CD4-positive, CD25-positive, alpha-beta regulatory T cell (primary cell): ENCODE measurements at regions not wholly inside any gene's neighbourhood (a gene's known extent, or its start where the extent isn't known, plus 50 kb on each side); places are given as distances from the start of the nearest gene placed in this dataset.

Experiments
- ATAC-seq, 2 donors: fragments of 150-1000 bp; cut with Tn5 transposase; one replicate each; pipeline ENCODE4 v1.10.0; 2021; ENCODE audit warnings: low read depth in 2 of 2, moderate number of reproducible peaks in 2 of 2, moderate library complexity in 1 of 2
- DNase-seq, 3 donors: peaks; one replicate each; pipeline versions ENCODE4 v3.0.0 to v3.0.0-alpha.2; 2012 to 2022; ENCODE audit warnings: mixed read lengths in 1 of 3
- H3K27ac ChIP-seq: one replicate; pipeline ENCODE4 v1.7.0; 2013; ENCODE audit warnings: mild to moderate bottlenecking, low read length; ENCODE audit not compliant: insufficient read depth, poor library complexity, severe bottlenecking
- H3K27me3 ChIP-seq: one replicate; pipeline ENCODE4 v1.7.0; 2013; ENCODE audit warnings: low read length; ENCODE audit not compliant: control insufficient read depth, insufficient read depth
- H3K36me3 ChIP-seq: one replicate; pipeline ENCODE4 v1.7.0; 2013; ENCODE audit warnings: mild to moderate bottlenecking, low read length, moderate library complexity; ENCODE audit not compliant: control insufficient read depth, insufficient read depth
- H3K4me1 ChIP-seq: 2 replicates; pipeline ENCODE4 v1.7.0; 2013; ENCODE audit warnings: mild to moderate bottlenecking, low read length; ENCODE audit not compliant: insufficient read depth, control insufficient read depth, poor library complexity, severe bottlenecking
- H3K4me3 ChIP-seq: one replicate; pipeline ENCODE4 v1.7.0; 2013; ENCODE audit warnings: low read depth, mild to moderate bottlenecking, low read length, moderate library complexity
- H3K9me3 ChIP-seq, 2 experiments: 1 replicate in 1 of 2; 2 replicates in 1 of 2; pipeline ENCODE4 v1.7.0; 2013; ENCODE audit warnings: low read length in 2 of 2, mild to moderate bottlenecking in 1 of 2, moderate library complexity in 1 of 2; ENCODE audit not compliant: control insufficient read depth in 2 of 2
- H3K27ac Mint-ChIP-seq, 3 donors: one replicate each; pipeline ENCODE4 v1.8.0; 2020 to 2022; ENCODE audit warnings: mild to moderate bottlenecking in 3 of 3, mixed read lengths in 3 of 3, moderate library complexity in 2 of 3
- H3K27me3 Mint-ChIP-seq: one replicate; pipeline ENCODE4 v1.8.0; 2022; ENCODE audit warnings: mild to moderate bottlenecking, mixed read lengths
- H3K36me3 Mint-ChIP-seq: one replicate; pipeline ENCODE4 v1.8.0; 2020; ENCODE audit warnings: mixed read lengths
- H3K4me1 Mint-ChIP-seq, 4 donors: one replicate each; pipeline ENCODE4 v1.8.0; 2020 to 2022; ENCODE audit warnings: mixed read lengths in 4 of 4, mild to moderate bottlenecking in 1 of 4
- H3K4me3 Mint-ChIP-seq, 4 donors: one replicate each; pipeline ENCODE4 v1.8.0; 2020 to 2022; ENCODE audit warnings: mild to moderate bottlenecking in 4 of 4, mixed read lengths in 4 of 4, moderate library complexity in 3 of 4
- H3K9me3 Mint-ChIP-seq, 7 donors: one replicate each; pipeline ENCODE4 v1.8.0; 2020 to 2022; ENCODE audit warnings: mixed read lengths in 7 of 7, mild to moderate bottlenecking in 3 of 7, moderate library complexity in 2 of 7

DNA sequence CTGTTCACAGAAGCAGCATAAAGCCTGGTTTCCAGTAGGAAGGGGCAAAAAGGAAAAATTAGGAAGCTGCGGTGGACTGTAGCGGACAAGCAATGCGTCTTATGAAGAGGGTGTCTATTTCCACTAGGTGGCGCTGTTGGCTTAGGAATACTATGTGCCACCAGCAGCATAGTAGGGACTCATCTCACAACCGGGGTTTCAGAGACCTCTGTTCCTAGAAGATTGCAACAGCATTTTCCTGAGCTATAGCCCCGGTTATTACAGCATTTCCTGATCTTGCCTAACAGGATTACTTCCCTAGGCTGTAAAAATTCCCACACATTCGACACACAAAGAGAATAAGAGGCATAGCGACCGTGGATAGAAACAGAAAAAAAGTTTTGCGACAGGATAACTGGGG lies 683.0 kb downstream of the TBL1XR1 start:
- Histone ChIP-seq H3K4me3 (no peak overlapping the region), H3K9me3 (peaks cover 6 to 50% of the 10 kb centered on the region in 2 experiments), H3K27ac (no peak overlapping the region), H3K4me1 (no peaks in the 10 kb centered on the region), H3K36me3 (no peaks in the 10 kb centered on the region), H3K27me3 (no peaks in the 10 kb centered on the region)
- DNase-seq (peak in 1 of 3 donors; percentile 12), ATAC-seq (no peak)
- Mint-ChIP-seq H3K27ac (no peak overlapping the region), H3K27me3 (no peaks in the 10 kb centered on the region), H3K36me3 (no peaks in the 10 kb centered on the region), H3K9me3 (peaks cover 0 to 53% (median 14%) of the 10 kb centered on the region in 7 donors), H3K4me1 (no peaks in the 10 kb centered on the region), H3K4me3 (no peak overlapping the region)

DNA sequence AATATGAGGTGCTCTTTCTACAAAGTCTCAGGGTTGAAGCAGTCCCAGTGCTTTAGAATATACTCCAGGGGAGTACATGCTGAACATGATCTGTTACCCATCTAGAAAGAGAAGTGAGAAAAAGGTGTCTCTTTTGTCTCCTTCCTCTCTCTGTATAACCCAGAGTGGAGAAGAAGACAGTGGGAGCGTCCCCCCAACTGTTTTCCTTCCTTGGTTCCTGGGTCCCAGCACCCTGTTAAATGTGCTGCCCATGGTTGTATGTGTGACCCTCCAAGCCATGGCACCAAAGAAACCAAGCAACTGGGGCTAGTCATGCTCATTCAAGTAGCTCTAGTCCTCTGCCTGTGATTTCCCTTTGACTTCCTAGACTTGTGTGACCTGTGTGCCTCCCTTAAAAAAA lies 683.7 kb downstream of the TBL1XR1 start:
- H3K4me1 ChIP-seq: no peaks in the 10 kb centered on the region
- H3K27me3 Mint-ChIP-seq: no peaks in the 10 kb centered on the region
- H3K4me1 Mint-ChIP-seq: no peaks in the 10 kb centered on the region
- H3K27ac ChIP-seq: no peak overlapping the region
- H3K36me3 ChIP-seq: no peaks in the 10 kb centered on the region
- H3K36me3 Mint-ChIP-seq: no peaks in the 10 kb centered on the region
- no peak overlapping the region for H3K4me3 ChIP-seq
- H3K27ac Mint-ChIP-seq: no peak overlapping the region
- no peak overlapping the region for H3K4me3 Mint-ChIP-seq
- DNase-seq (peak in 2 of 3 donors; percentile 5 to 9), ATAC-seq (no peak)
- H3K27me3 ChIP-seq: no peaks in the 10 kb centered on the region
- H3K9me3 ChIP-seq: peaks cover 6 to 50% of the 10 kb centered on the region in 2 experiments
- peaks cover 0 to 56% (median 14%) of the 10 kb centered on the region in 7 donors for H3K9me3 Mint-ChIP-seq

DNA sequence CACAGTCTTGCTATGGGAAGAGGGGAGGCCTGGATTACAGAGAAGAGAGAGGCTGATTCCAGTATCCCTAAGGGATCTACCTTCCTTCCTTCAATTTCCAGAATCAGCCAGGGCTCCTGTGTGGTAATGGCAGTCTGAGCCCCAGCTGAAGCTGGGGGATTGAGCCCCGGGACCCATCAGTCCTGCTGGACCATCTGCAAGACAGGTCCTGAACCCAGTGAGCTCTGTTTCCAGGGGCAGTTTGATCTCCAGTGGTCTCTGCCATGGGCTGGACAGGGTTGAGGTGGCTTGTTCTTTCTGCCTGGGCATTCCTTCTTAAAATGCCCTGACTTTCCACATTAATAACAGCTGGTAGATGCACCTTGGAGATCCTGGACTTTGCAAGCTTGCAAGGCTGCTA lies 685.2 kb downstream of the TBL1XR1 start:
- ATAC-seq: no peak
- no peak overlapping the region for H3K4me3 ChIP-seq
- DNase-seq: no peak
- H3K27me3 Mint-ChIP-seq: no peaks in the 10 kb centered on the region
- H3K27ac ChIP-seq: no peak overlapping the region
- H3K27ac Mint-ChIP-seq: no peak overlapping the region
- no peaks in the 10 kb centered on the region for H3K4me1 Mint-ChIP-seq
- H3K4me3 Mint-ChIP-seq: no peak overlapping the region
- H3K9me3 ChIP-seq: peaks cover 6 to 50% of the 10 kb centered on the region in 2 experiments
- no peaks in the 10 kb centered on the region for H3K36me3 ChIP-seq
- peaks cover 0 to 51% (median 14%) of the 10 kb centered on the region in 7 donors for H3K9me3 Mint-ChIP-seq
- H3K27me3 ChIP-seq: no peaks in the 10 kb centered on the region
- no peaks in the 10 kb centered on the region for H3K4me1 ChIP-seq
- no peaks in the 10 kb centered on the region for H3K36me3 Mint-ChIP-seq

DNA sequence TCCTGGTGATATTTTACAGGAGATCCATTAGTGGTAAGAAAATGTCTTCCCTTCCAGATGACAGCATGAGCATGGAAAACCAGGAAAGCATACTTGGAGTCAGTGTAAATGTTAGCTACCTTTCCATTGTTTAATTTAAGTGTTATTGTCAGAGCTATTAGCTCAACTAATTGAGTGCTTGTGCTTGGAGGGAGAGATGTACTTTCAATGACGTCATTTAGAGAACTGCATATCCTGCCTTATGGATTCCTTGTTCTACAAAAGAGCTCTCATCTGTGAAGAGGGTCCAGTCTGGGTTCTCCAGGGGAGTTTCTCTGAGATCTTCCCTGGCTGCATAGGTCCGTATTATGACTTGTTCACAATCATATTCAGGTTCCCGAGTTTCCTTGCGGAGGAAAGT lies 687.2 kb downstream of the TBL1XR1 start:
- peaks cover 6 to 42% of the 10 kb centered on the region in 2 experiments for H3K9me3 ChIP-seq
- Mint-ChIP-seq H3K4me3 (no peak overlapping the region), H3K9me3 (peaks cover 0 to 45% (median 12%) of the 10 kb centered on the region in 7 donors), H3K27me3 (no peaks in the 10 kb centered on the region), H3K36me3 (no peaks in the 10 kb centered on the region), H3K27ac (no peak overlapping the region), H3K4me1 (no peaks in the 10 kb centered on the region)
- no peak overlapping the region for H3K4me3 ChIP-seq
- ATAC-seq (no peak), DNase-seq (no peak)
- H3K27ac ChIP-seq: no peak overlapping the region
- no peaks in the 10 kb centered on the region for H3K4me1 ChIP-seq
- no peaks in the 10 kb centered on the region for H3K36me3 ChIP-seq
- no peaks in the 10 kb centered on the region for H3K27me3 ChIP-seq

DNA sequence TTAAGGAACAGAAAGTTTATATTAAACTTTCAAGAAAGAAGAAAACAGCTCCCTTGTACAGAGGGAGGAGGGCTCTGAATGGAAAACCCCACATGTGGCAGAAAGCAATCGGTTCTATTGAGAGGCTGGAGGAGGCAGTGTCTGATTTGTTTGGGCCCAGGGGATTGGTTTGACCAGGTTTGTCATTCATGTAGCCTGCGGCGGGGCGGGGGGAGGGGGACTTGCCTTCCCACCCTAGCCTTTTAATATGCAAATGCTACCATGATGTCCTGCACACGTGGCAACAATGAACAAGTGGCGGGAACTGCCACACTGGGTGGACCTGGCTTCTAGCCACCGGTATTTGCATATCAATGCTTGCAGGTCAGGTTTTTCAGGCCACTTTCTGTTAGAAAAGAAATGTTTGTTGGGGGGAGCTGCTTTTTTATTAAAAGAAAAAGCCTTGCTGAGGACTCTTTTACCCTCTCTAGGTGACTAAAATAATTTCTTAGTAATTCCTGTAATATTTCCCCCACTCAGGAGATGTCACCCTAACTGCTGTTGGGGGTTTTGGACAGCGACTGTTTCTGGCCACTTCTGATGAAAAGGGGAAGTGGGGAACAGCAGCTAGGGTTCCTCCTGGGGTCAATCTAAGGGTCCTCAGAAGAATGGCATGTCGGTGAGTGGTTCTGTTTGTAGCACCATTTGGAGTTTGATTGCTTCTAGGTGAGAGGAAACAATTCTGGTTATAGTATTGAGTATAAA lies 691.2 kb downstream of the TBL1XR1 start:
- Histone ChIP-seq H3K27ac (no peak overlapping the region), H3K4me1 (no peaks in the 10 kb centered on the region), H3K9me3 (peaks cover 0 to 3% of the 10 kb centered on the region in 2 experiments), H3K36me3 (no peaks in the 10 kb centered on the region), H3K27me3 (no peaks in the 10 kb centered on the region), H3K4me3 (no peak overlapping the region)
- no peak for DNase-seq
- H3K27ac Mint-ChIP-seq: no peak overlapping the region
- no peak overlapping the region for H3K4me3 Mint-ChIP-seq
- H3K9me3 Mint-ChIP-seq: peaks cover 0 to 13% (median 1%) of the 10 kb centered on the region in 7 donors
- no peaks in the 10 kb centered on the region for H3K36me3 Mint-ChIP-seq
- no peak for ATAC-seq
- H3K4me1 Mint-ChIP-seq: no peaks in the 10 kb centered on the region
- H3K27me3 Mint-ChIP-seq: no peaks in the 10 kb centered on the region

DNA sequence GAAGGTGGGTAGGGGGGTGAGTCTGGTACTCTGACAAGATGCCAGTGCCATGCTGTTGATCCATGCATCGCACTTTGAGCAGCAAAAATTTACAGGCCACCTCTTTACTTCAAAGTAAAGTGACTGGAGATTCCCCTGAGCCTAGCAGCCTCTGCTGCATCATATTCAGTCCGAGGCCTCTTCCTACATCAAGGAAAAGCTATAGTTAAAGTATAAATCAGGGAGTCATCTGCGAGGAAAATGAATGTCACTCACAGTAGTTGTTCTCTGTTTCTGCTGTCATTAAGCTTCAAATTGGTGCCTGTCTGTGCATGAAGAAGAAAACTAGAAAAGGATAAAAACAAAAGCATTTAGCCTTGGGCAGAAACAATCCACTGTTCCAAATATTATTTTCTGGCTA lies 706.2 kb downstream of the TBL1XR1 start:
- Histone ChIP-seq H3K4me3 (no peak overlapping the region), H3K4me1 (no peaks in the 10 kb centered on the region), H3K9me3 (no peaks in the 10 kb centered on the region), H3K36me3 (no peaks in the 10 kb centered on the region), H3K27me3 (no peaks in the 10 kb centered on the region), H3K27ac (no peak overlapping the region)
- no peak for DNase-seq
- Mint-ChIP-seq H3K4me3 (no peak overlapping the region), H3K27me3 (no peaks in the 10 kb centered on the region), H3K4me1 (no peaks in the 10 kb centered on the region), H3K27ac (no peak overlapping the region), H3K9me3 (peaks cover 0 to 5% (median 0%) of the 10 kb centered on the region in 7 donors), H3K36me3 (no peaks in the 10 kb centered on the region)
- ATAC-seq: no peak

DNA sequence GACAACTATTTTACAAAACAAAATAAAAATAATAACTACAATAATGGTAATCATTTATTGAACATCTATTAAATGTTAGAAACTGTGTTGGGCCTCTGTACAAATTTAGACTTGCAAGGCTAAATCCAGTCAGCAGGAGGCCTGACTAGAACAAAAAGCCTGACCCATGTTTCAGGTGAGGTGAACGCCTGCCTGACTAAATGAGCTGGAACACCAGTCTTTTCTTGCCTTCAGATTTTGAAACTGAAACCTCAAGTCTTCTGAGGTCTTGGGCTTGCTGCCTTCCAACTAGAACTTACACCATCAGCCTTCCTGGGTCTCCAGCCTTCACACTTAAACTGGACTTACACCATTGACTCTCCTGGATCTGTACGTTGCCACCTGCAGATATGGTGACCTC lies 706.9 kb downstream of the TBL1XR1 start:
- Mint-ChIP-seq H3K9me3 (peaks cover 0 to 5% (median 0%) of the 10 kb centered on the region in 7 donors), H3K27ac (no peak overlapping the region), H3K4me1 (no peaks in the 10 kb centered on the region), H3K27me3 (no peaks in the 10 kb centered on the region), H3K36me3 (no peaks in the 10 kb centered on the region), H3K4me3 (no peak overlapping the region)
- Histone ChIP-seq H3K9me3 (no peaks in the 10 kb centered on the region), H3K4me1 (no peaks in the 10 kb centered on the region), H3K4me3 (no peak overlapping the region), H3K27ac (no peak overlapping the region), H3K27me3 (no peaks in the 10 kb centered on the region), H3K36me3 (no peaks in the 10 kb centered on the region)
- DNase-seq (no peak), ATAC-seq (no peak)

DNA sequence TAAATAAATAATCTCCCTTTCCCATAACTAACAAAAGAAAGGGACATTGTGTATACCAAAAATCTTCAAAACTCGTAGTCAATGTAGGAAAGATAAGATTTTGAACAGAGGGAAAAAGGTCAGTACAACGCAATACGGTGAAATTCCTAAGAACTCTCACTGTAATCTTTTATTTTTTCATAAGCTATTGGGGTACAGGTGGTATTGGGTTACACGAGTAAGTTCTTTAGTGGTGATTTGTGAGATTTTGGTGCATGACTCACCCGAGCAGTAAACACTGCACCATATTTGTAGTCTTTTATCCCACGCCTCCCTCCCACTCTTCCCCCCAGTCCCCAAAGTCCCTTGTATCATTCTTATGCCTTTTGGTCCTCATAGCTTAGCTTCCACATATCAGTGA lies 718.0 kb downstream of the TBL1XR1 start:
- Mint-ChIP-seq H3K4me1 (no peaks in the 10 kb centered on the region), H3K27me3 (no peaks in the 10 kb centered on the region), H3K36me3 (no peaks in the 10 kb centered on the region), H3K27ac (no peak overlapping the region), H3K4me3 (no peak overlapping the region), H3K9me3 (peaks cover 2 to 15% (median 3%) of the 10 kb centered on the region in 7 donors)
- no peaks in the 10 kb centered on the region for H3K27me3 ChIP-seq
- H3K4me3 ChIP-seq: no peak overlapping the region
- no peaks in the 10 kb centered on the region for H3K9me3 ChIP-seq
- H3K27ac ChIP-seq: no peak overlapping the region
- DNase-seq: no peak
- no peak for ATAC-seq
- no peaks in the 10 kb centered on the region for H3K4me1 ChIP-seq
- H3K36me3 ChIP-seq: no peaks in the 10 kb centered on the region
